PC-9 (cell line): ENCODE measurements at regions not wholly inside any gene's neighbourhood (a gene's known extent, or its start where the extent isn't known, plus 50 kb on each side); places are given as distances from the start of the nearest gene placed in this dataset.

ENCODE experiments used
- EZH2 ChIP-seq: fragments of 200-600 bp; sonication (generic); IDR thresholded peaks from 2 replicates; pipeline ENCODE4 v1.8.0; 2017; ENCODE audit warnings: antibody characterized with exemption, low read depth
- TF ChIP-seq, protein P1 (sequence below): fragments of 200-600 bp; sonication (generic); conservative IDR thresholded peaks from 2 replicates; pipeline ENCODE4 v1.6.1; 2017; ENCODE audit warnings: mixed run types, antibody characterized with exemption, mild to moderate bottlenecking, moderate library complexity

DNA sequence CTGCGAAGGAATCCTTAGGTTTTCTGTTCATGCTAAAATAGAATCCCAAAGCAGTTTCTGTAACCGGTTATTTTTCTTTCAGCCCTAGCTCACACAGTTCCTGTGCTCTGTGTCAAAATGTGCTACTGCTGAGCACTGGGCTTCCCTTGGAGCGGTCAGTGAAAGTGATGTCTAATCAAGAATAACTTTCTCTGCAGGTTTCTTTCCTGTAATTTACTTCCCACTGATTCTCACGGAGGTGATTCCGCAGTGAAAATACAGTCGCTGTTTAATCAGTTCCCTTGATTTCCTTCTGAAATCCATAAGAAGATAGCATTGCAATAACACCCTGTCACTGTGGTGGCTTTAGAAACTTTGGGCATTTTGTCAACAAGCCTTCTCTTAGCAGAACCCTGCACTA, 112.0 kb upstream of the ISL1 start:
- TF ChIP-seq, protein P1, sequence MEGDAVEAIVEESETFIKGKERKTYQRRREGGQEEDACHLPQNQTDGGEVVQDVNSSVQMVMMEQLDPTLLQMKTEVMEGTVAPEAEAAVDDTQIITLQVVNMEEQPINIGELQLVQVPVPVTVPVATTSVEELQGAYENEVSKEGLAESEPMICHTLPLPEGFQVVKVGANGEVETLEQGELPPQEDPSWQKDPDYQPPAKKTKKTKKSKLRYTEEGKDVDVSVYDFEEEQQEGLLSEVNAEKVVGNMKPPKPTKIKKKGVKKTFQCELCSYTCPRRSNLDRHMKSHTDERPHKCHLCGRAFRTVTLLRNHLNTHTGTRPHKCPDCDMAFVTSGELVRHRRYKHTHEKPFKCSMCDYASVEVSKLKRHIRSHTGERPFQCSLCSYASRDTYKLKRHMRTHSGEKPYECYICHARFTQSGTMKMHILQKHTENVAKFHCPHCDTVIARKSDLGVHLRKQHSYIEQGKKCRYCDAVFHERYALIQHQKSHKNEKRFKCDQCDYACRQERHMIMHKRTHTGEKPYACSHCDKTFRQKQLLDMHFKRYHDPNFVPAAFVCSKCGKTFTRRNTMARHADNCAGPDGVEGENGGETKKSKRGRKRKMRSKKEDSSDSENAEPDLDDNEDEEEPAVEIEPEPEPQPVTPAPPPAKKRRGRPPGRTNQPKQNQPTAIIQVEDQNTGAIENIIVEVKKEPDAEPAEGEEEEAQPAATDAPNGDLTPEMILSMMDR = no peak
- no peak for TF ChIP-seq EZH2
